ENCODE measurements at regions not wholly inside any gene's neighbourhood (a gene's known extent, or its start where the extent isn't known, plus 50 kb on each side); places are given as distances from the start of the nearest gene placed in this dataset.

DNA sequence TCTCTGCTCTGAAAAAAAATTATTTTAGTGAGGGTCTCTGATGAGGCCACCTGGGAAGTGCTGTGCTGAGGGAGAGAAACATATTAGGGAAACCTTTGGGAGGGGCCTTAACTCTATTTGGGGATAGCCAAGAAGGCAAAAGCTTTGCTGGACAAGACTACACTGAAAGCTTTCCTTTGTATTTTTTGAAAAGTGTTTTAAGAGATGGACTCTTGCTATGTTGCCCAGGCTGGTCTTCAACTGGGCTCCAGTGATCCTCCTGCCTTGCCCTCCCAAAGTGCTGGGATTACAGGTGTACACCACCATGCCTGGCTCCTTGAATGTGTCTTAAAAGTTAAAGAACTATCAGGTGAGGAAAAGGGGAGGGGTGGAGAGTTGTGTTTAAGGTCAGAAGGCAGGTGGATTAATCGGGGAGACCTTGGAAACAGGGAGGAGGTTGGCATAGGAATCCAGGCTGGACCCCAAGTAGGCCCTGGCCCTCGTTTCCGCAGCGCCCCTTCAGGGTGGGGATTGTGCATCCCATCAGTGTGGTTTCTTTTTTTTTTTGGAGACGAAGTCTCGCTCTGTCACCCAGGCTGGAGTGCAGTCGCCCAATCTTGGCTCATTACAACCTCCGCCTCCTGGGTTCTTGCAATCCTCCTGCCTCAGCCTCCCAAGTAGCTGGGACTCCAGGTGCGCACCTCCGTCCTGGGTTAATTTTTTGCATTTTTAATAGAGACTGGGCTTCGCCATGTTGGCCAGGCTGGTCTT, 92.1 kb downstream of the MYCN start:
- Histone ChIP-seq H3K9me2 (ENCODE audit: insufficient read depth, low read length) (no peaks in the 10 kb centered on the region), H3K27ac (ENCODE audit: low read length) (no peak overlapping the region), H3K4me2 (ENCODE audit: low read length) (no peak overlapping the region), H3F3A (ENCODE audit: insufficient read depth, low read length, poor library complexity, severe bottlenecking) (no peaks in the 10 kb centered on the region), H3K4me3 (ENCODE audit: low read length) (no peak overlapping the region), H3K27me3 (ENCODE audit: insufficient read depth, low read depth, low read length) (no peaks in the 10 kb centered on the region), H3K79me2 (replicated peaks; ENCODE audit: insufficient read depth, low read length) (no peaks in the 10 kb centered on the region), H4K20me1 (ENCODE audit: insufficient read depth) (no peaks in the 10 kb centered on the region), H3K9ac (ENCODE audit: low read length) (no peak overlapping the region), H3K36me3 (ENCODE audit: insufficient read depth, low read length) (no peaks in the 10 kb centered on the region), H2AFZ (ENCODE audit: low read depth, low read length) (no peak overlapping the region), H3K9me3 (ENCODE audit: low read length) (no peaks in the 10 kb centered on the region)
- TF ChIP-seq SMC3 (conservative IDR thresholded peaks at IDR 0.05; ENCODE audit: poor library complexity) (no peak), TAF1 (IDR thresholded peaks at IDR 0.05; ENCODE audit: low read depth) (no peak), EP300 (conservative IDR thresholded peaks at IDR 0.05; ENCODE audit: poor library complexity, severe bottlenecking) (no peak), MXI1 (conservative IDR thresholded peaks at IDR 0.05; ENCODE audit: poor library complexity, severe bottlenecking) (no peak), EZH2 (IDR thresholded peaks at IDR 0.05; ENCODE audit: borderline replicate concordance, insufficient read depth, low read length, poor library complexity, severe bottlenecking) (no peak), RAD21 (conservative IDR thresholded peaks at IDR 0.05) (no peak), POLR2AphosphoS5 (IDR thresholded peaks at IDR 0.05) (no peak)
- TF ChIP-seq, protein P1, sequence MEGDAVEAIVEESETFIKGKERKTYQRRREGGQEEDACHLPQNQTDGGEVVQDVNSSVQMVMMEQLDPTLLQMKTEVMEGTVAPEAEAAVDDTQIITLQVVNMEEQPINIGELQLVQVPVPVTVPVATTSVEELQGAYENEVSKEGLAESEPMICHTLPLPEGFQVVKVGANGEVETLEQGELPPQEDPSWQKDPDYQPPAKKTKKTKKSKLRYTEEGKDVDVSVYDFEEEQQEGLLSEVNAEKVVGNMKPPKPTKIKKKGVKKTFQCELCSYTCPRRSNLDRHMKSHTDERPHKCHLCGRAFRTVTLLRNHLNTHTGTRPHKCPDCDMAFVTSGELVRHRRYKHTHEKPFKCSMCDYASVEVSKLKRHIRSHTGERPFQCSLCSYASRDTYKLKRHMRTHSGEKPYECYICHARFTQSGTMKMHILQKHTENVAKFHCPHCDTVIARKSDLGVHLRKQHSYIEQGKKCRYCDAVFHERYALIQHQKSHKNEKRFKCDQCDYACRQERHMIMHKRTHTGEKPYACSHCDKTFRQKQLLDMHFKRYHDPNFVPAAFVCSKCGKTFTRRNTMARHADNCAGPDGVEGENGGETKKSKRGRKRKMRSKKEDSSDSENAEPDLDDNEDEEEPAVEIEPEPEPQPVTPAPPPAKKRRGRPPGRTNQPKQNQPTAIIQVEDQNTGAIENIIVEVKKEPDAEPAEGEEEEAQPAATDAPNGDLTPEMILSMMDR (IDR thresholded peaks at IDR 0.05; ENCODE audit: poor library complexity, severe bottlenecking), result no peak
- TF ChIP-seq, protein P2, sequence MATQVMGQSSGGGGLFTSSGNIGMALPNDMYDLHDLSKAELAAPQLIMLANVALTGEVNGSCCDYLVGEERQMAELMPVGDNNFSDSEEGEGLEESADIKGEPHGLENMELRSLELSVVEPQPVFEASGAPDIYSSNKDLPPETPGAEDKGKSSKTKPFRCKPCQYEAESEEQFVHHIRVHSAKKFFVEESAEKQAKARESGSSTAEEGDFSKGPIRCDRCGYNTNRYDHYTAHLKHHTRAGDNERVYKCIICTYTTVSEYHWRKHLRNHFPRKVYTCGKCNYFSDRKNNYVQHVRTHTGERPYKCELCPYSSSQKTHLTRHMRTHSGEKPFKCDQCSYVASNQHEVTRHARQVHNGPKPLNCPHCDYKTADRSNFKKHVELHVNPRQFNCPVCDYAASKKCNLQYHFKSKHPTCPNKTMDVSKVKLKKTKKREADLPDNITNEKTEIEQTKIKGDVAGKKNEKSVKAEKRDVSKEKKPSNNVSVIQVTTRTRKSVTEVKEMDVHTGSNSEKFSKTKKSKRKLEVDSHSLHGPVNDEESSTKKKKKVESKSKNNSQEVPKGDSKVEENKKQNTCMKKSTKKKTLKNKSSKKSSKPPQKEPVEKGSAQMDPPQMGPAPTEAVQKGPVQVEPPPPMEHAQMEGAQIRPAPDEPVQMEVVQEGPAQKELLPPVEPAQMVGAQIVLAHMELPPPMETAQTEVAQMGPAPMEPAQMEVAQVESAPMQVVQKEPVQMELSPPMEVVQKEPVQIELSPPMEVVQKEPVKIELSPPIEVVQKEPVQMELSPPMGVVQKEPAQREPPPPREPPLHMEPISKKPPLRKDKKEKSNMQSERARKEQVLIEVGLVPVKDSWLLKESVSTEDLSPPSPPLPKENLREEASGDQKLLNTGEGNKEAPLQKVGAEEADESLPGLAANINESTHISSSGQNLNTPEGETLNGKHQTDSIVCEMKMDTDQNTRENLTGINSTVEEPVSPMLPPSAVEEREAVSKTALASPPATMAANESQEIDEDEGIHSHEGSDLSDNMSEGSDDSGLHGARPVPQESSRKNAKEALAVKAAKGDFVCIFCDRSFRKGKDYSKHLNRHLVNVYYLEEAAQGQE (IDR thresholded peaks at IDR 0.05; ENCODE audit: borderline replicate concordance), result no peak

DNA sequence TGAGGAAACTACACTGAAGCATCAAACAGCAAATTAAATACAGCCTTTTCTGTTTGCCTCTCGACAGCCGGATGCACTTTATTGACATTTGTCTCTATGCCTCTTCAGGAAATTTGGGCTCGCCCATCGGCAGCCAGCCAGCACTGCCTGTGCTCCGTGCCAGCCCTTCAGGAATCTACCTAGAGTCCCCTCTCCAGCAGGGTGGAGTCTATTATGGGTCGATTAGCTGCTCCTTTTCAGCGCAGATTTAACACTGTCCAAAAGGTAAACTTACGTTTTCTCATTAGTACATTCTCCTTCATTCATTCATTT, 91.5 kb downstream of the MYCN start:
- H3F3A ChIP-seq (ENCODE audit: insufficient read depth, low read length, poor library complexity, severe bottlenecking), result no peaks in the 10 kb centered on the region
- no peak overlapping the region for H3K9ac ChIP-seq (ENCODE audit: low read length)
- H3K4me2 ChIP-seq (ENCODE audit: low read length), result no peak overlapping the region
- no peak for TF ChIP-seq TAF1 (IDR thresholded peaks at IDR 0.05; ENCODE audit: low read depth)
- TF ChIP-seq SMC3 (conservative IDR thresholded peaks at IDR 0.05; ENCODE audit: poor library complexity), result no peak
- TF ChIP-seq EP300 (conservative IDR thresholded peaks at IDR 0.05; ENCODE audit: poor library complexity, severe bottlenecking), result no peak
- TF ChIP-seq, protein P2 (IDR thresholded peaks at IDR 0.05; ENCODE audit: borderline replicate concordance), result no peak
- no peak for TF ChIP-seq EZH2 (IDR thresholded peaks at IDR 0.05; ENCODE audit: borderline replicate concordance, insufficient read depth, low read length, poor library complexity, severe bottlenecking)
- no peak for TF ChIP-seq POLR2AphosphoS5 (IDR thresholded peaks at IDR 0.05)
- TF ChIP-seq, protein P1 (IDR thresholded peaks at IDR 0.05; ENCODE audit: poor library complexity, severe bottlenecking), result no peak
- TF ChIP-seq RAD21 (conservative IDR thresholded peaks at IDR 0.05), result no peak
- no peaks in the 10 kb centered on the region for H3K27me3 ChIP-seq (ENCODE audit: insufficient read depth, low read depth, low read length)
- H2AFZ ChIP-seq (ENCODE audit: low read depth, low read length), result no peak overlapping the region
- H3K9me3 ChIP-seq (ENCODE audit: low read length), result no peaks in the 10 kb centered on the region
- no peaks in the 10 kb centered on the region for H3K9me2 ChIP-seq (ENCODE audit: insufficient read depth, low read length)
- no peak overlapping the region for H3K4me3 ChIP-seq (ENCODE audit: low read length)
- H4K20me1 ChIP-seq (ENCODE audit: insufficient read depth), result no peaks in the 10 kb centered on the region
- H3K79me2 ChIP-seq (replicated peaks; ENCODE audit: insufficient read depth, low read length), result no peaks in the 10 kb centered on the region
- H3K27ac ChIP-seq (ENCODE audit: low read length), result no peak overlapping the region
- H3K36me3 ChIP-seq (ENCODE audit: insufficient read depth, low read length), result no peaks in the 10 kb centered on the region
